ENCODE measurements at regions not wholly inside any gene's neighbourhood (a gene's known extent, or its start where the extent isn't known, plus 50 kb on each side); places are given as distances from the start of the nearest gene placed in this dataset.

GRCh38 chr7:49287653-49288052 is 363.3 kb downstream of the CDC14C start:
- TF ChIP-seq, protein P1, sequence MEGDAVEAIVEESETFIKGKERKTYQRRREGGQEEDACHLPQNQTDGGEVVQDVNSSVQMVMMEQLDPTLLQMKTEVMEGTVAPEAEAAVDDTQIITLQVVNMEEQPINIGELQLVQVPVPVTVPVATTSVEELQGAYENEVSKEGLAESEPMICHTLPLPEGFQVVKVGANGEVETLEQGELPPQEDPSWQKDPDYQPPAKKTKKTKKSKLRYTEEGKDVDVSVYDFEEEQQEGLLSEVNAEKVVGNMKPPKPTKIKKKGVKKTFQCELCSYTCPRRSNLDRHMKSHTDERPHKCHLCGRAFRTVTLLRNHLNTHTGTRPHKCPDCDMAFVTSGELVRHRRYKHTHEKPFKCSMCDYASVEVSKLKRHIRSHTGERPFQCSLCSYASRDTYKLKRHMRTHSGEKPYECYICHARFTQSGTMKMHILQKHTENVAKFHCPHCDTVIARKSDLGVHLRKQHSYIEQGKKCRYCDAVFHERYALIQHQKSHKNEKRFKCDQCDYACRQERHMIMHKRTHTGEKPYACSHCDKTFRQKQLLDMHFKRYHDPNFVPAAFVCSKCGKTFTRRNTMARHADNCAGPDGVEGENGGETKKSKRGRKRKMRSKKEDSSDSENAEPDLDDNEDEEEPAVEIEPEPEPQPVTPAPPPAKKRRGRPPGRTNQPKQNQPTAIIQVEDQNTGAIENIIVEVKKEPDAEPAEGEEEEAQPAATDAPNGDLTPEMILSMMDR (IDR thresholded peaks at IDR 0.05; ENCODE audit: insufficient read depth, low read depth, low read length): no peak
- no peak for TF ChIP-seq EZH2 (IDR thresholded peaks at IDR 0.05; ENCODE audit: insufficient read depth, low read length)

Measured in astrocyte (in vitro differentiated cells and primary cell).